Keratinocyte (primary cell): ENCODE measurements at regions not wholly inside any gene's neighbourhood (a gene's known extent, or its start where the extent isn't known, plus 50 kb on each side); places are given as distances from the start of the nearest gene placed in this dataset.

Experiments
- EZH2 ChIP-seq: IDR thresholded peaks from one replicate; pipeline ENCODE4 v1.6.1; 2012; ENCODE audit warnings: inconsistent platforms, mild to moderate bottlenecking, low read length, moderate library complexity
- TF ChIP-seq, protein P1 (sequence below), 3 experiments: IDR thresholded peaks in 1 of 3; conservative IDR thresholded peaks in 1 of 3; optimal IDR thresholded peaks in 1 of 3; 2 replicates in 2 of 3; 3 replicates in 1 of 3; pipeline versions ENCODE3 to v1.5.1; 2011; ENCODE audit warnings: low read length in 3 of 3, mild to moderate bottlenecking in 3 of 3, moderate library complexity in 2 of 3, control low read depth in 1 of 3, inconsistent platforms in 1 of 3; ENCODE audit not compliant: insufficient read depth in 2 of 3; ENCODE audit errors: extremely low read depth in 1 of 3

GRCh38 chr13:33383724-33384577 lies 98.4 kb upstream of the STARD13 start:
- TF ChIP-seq, protein P1, sequence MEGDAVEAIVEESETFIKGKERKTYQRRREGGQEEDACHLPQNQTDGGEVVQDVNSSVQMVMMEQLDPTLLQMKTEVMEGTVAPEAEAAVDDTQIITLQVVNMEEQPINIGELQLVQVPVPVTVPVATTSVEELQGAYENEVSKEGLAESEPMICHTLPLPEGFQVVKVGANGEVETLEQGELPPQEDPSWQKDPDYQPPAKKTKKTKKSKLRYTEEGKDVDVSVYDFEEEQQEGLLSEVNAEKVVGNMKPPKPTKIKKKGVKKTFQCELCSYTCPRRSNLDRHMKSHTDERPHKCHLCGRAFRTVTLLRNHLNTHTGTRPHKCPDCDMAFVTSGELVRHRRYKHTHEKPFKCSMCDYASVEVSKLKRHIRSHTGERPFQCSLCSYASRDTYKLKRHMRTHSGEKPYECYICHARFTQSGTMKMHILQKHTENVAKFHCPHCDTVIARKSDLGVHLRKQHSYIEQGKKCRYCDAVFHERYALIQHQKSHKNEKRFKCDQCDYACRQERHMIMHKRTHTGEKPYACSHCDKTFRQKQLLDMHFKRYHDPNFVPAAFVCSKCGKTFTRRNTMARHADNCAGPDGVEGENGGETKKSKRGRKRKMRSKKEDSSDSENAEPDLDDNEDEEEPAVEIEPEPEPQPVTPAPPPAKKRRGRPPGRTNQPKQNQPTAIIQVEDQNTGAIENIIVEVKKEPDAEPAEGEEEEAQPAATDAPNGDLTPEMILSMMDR (optimal IDR thresholded peaks at IDR 0.05 in 1 of 3, IDR thresholded peaks at IDR 0.05 in 1 of 3, conservative IDR thresholded peaks at IDR 0.05 in 1 of 3; ENCODE audit: extremely low read depth in 1 of 3, insufficient read depth in 2 of 3, low read length in 3 of 3) = no peak
- no peak for TF ChIP-seq EZH2
